GM12891 (cell line): ENCODE measurements at regions not wholly inside any gene's neighbourhood (a gene's known extent, or its start where the extent isn't known, plus 50 kb on each side); places are given as distances from the start of the nearest gene placed in this dataset.
"Not testable (repeated sequence)": the region's sequence is repeated elsewhere in the genome, so short reads cannot be mapped to it uniquely, and the experiment has no call there.

Source experiments
- DNase-seq: peaks from one replicate; pipeline ENCODE4 v3.0.0; 2011; ENCODE audit warnings: low spot score; ENCODE audit not compliant: insufficient read length
- FAIRE-seq: peaks from 2 replicates; lab custom pipeline; 2011; peaks lifted over from hg19 to GRCh38; lab: Jason Lieb, UNC
- PAX5 ChIP-seq: IDR thresholded peaks from 2 replicates; pipeline ENCODE4 v1.6.1; 2011; ENCODE audit warnings: low read length, moderate library complexity, mild to moderate bottlenecking; ENCODE audit not compliant: insufficient read depth, severe bottlenecking
- POLR2A ChIP-seq: IDR thresholded peaks from 2 replicates; pipeline ENCODE4 v1.6.1; 2011; ENCODE audit warnings: low read depth, low read length, control low read depth
- POLR2AphosphoS5 ChIP-seq: IDR thresholded peaks from 2 replicates; pipeline ENCODE4 v1.6.1; 2011; ENCODE audit warnings: low read depth, low read length, control low read depth
- POU2F2 ChIP-seq: IDR thresholded peaks from 2 replicates; pipeline ENCODE4 v1.6.1; 2011; ENCODE audit warnings: low read depth, mild to moderate bottlenecking, control low read depth, low read length, moderate library complexity
- SPI1 ChIP-seq: IDR thresholded peaks from 2 replicates; pipeline ENCODE4 v1.6.1; 2011; ENCODE audit warnings: low read depth, low read length, control low read depth
- TAF1 ChIP-seq: IDR thresholded peaks from 2 replicates; pipeline ENCODE4 v1.6.1; 2011; ENCODE audit warnings: low read depth, low read length, control low read depth

- TF ChIP-seq PAX5 (no peak), POU2F2 (no peak), SPI1 (no peak), TAF1 (no peak), POLR2AphosphoS5 (no peak), POLR2A (no peak)
- DNase-seq, result no peak
- FAIRE-seq, result no peak
Measured at GRCh38 chr1:83495560-83495959, 503.4 kb downstream of the TTLL7 start.

GRCh38 chr1:83493633-83494032, 505.3 kb downstream of the TTLL7 start:
- TF ChIP-seq SPI1 (no peak), TAF1 (no peak), POLR2AphosphoS5 (no peak), PAX5 (no peak), POU2F2 (no peak), POLR2A (no peak)
- DNase-seq, result no peak
- FAIRE-seq, result no peak

GRCh38 chr1:83491930-83492329, 507.0 kb downstream of the TTLL7 start:
- no peak for FAIRE-seq
- TF ChIP-seq SPI1 (no peak), POLR2AphosphoS5 (no peak), POLR2A (no peak), TAF1 (no peak), PAX5 (no peak), POU2F2 (no peak)
- no peak for DNase-seq

GRCh38 chr1:83490988-83491387, 507.9 kb downstream of the TTLL7 start:
- DNase-seq (no peak), FAIRE-seq (peak; percentile 48)
- TF ChIP-seq TAF1, result no peak
- TF ChIP-seq POU2F2, result no peak
- TF ChIP-seq POLR2AphosphoS5, result no peak
- no peak for TF ChIP-seq PAX5
- no peak for TF ChIP-seq POLR2A
- TF ChIP-seq SPI1, result no peak

GRCh38 chr1:83488105-83488504, 510.8 kb downstream of the TTLL7 start:
- not testable (repeated sequence) for DNase-seq

GRCh38 chr1:83487460-83487859, 511.5 kb downstream of the TTLL7 start:
- DNase-seq, result not testable (repeated sequence)
- FAIRE-seq, result peak; percentile 86

More at GRCh38 chr1:83488105-83488504, 510.8 kb downstream of the TTLL7 start:
- peak; percentile 88 for FAIRE-seq

- TF ChIP-seq SPI1, result peak; percentile 50; the same call in 1 of the 2 replicates
- FAIRE-seq, result peak; percentile 92
- not testable (repeated sequence) for DNase-seq
Measured at GRCh38 chr1:83485314-83486019, 513.5 kb downstream of the TTLL7 start.

GRCh38 chr1:83481284-83481683, 517.6 kb downstream of the TTLL7 start:
- not testable (repeated sequence) for DNase-seq, FAIRE-seq

- DNase-seq, result not testable (repeated sequence)
- FAIRE-seq, result peak; percentile 84
Measured at GRCh38 chr1:83479591-83480239, 519.2 kb downstream of the TTLL7 start.

GRCh38 chr1:83478127-83478526, 520.8 kb downstream of the TTLL7 start:
- not testable (repeated sequence) for FAIRE-seq, DNase-seq

- DNase-seq, result not testable (repeated sequence)
- FAIRE-seq, result peak; percentile 86
Measured at GRCh38 chr1:83476518-83476917, 522.4 kb downstream of the TTLL7 start.

- not testable (repeated sequence) for FAIRE-seq, DNase-seq
Measured at GRCh38 chr1:83474946-83475345, 524.0 kb downstream of the TTLL7 start.

- peak; percentile 26 for FAIRE-seq
- DNase-seq, result not testable (repeated sequence)
Measured at GRCh38 chr1:83473986-83474385, 524.9 kb downstream of the TTLL7 start.

GRCh38 chr1:83472066-83472465, 526.9 kb downstream of the TTLL7 start:
- FAIRE-seq, result peak; percentile 48
- DNase-seq, result not testable (repeated sequence)
